GM13977 (cell line): ENCODE measurements at regions not wholly inside any gene's neighbourhood (a gene's known extent, or its start where the extent isn't known, plus 50 kb on each side); places are given as distances from the start of the nearest gene placed in this dataset.

Source experiments
- DNase-seq: peaks from one replicate; pipeline ENCODE4 v3.0.0; 2012; ENCODE audit warnings: low spot score
- CTCF ChIP-seq: IDR thresholded peaks from 2 replicates; pipeline ENCODE4 v1.5.1; 2012; ENCODE audit warnings: mild to moderate bottlenecking, control low read depth; ENCODE audit not compliant: insufficient read depth; ENCODE audit errors: extremely low read depth, missing control alignments
- in situ Hi-C: fragments of 300-500 bp; cut with MboI; formaldehyde crosslinking; loops from one replicate; pipeline ENCODE4 v1.12.0; 2022; ENCODE audit warnings: low sequenced_read_pairs, low pct_unique_long_range_greater_than_20kb, mixed read lengths, inconsistent platforms; ENCODE audit not compliant: unreplicated experiment

- no peak for TF ChIP-seq CTCF
- no peak for DNase-seq
- in situ Hi-C loops = no loop called here
Observed at GRCh38 chr4:100056701-100057100, 106.6 kb upstream of the H2AZ1 start.

GRCh38 chr4:100054071-100054470, 104.0 kb upstream of the H2AZ1 start:
- DNase-seq = no peak
- in situ Hi-C loops = no loop called here
- TF ChIP-seq CTCF = no peak

- TF ChIP-seq CTCF = no peak
- in situ Hi-C loops = no loop called here
- DNase-seq = no peak
Observed at GRCh38 chr4:100049872-100050271, 99.8 kb upstream of the H2AZ1 start.

- in situ Hi-C loops = no loop called here
- no peak for DNase-seq
Observed at GRCh38 chr4:100042711-100043110, 92.6 kb upstream of the H2AZ1 start.

GRCh38 chr4:100042235-100042634, 92.2 kb upstream of the H2AZ1 start:
- in situ Hi-C loops = no loop called here
- DNase-seq = no peak
- no peak for TF ChIP-seq CTCF

More at GRCh38 chr4:100042711-100043110, 92.6 kb upstream of the H2AZ1 start:
- no peak for TF ChIP-seq CTCF

- in situ Hi-C loops = no loop called here
- TF ChIP-seq CTCF = no peak
- no peak for DNase-seq
Observed at GRCh38 chr4:100041646-100042045, 91.6 kb upstream of the H2AZ1 start.
